Neuronal stem cell (in vitro differentiated cells): ENCODE measurements at regions not wholly inside any gene's neighbourhood (a gene's known extent, or its start where the extent isn't known, plus 50 kb on each side); places are given as distances from the start of the nearest gene placed in this dataset.

Source experiments
- DNase-seq: peaks from one replicate; pipeline ENCODE4 v3.0.0-alpha.2; 2013; ENCODE audit warnings: low spot score
- H2AFZ ChIP-seq: one replicate; pipeline ENCODE4 v1.6.1; 2013; ENCODE audit warnings: mild to moderate bottlenecking, low read length, inconsistent platforms
- H2AK5ac ChIP-seq: 2 replicates; pipeline ENCODE4 v1.6.1; 2013; ENCODE audit warnings: low read depth, mild to moderate bottlenecking, inconsistent platforms, low read length, moderate library complexity, mixed read lengths
- H2BK120ac ChIP-seq: 2 replicates; pipeline ENCODE4 v1.6.1; 2013; ENCODE audit warnings: low read depth, mild to moderate bottlenecking, inconsistent platforms, low read length, moderate library complexity, mixed read lengths
- H2BK12ac ChIP-seq: one replicate; pipeline ENCODE4 v1.6.1; 2013; ENCODE audit warnings: low read length, inconsistent platforms
- H2BK15ac ChIP-seq: 2 replicates; pipeline ENCODE4 v1.6.1; 2013; ENCODE audit warnings: mild to moderate bottlenecking, low read length, inconsistent platforms, mixed read lengths
- H2BK5ac ChIP-seq: one replicate; pipeline ENCODE4 v1.6.1; 2013; ENCODE audit warnings: inconsistent platforms, mild to moderate bottlenecking, low read length, moderate library complexity
- H3K14ac ChIP-seq: one replicate; pipeline ENCODE4 v1.6.1; 2013; ENCODE audit warnings: low read length, inconsistent platforms
- H3K18ac ChIP-seq: 2 replicates; pipeline ENCODE4 v1.6.1; 2013; ENCODE audit warnings: low read length, inconsistent platforms
- H3K23ac ChIP-seq: 2 replicates; pipeline ENCODE4 v1.6.1; 2013; ENCODE audit warnings: low read depth, mild to moderate bottlenecking, mixed read lengths, low read length, inconsistent platforms; ENCODE audit not compliant: poor library complexity
- H3K27ac ChIP-seq: replicated peaks from 3 replicates; pipeline ENCODE4 v1.5.1; 2013; ENCODE audit warnings: low read length, inconsistent platforms
- H3K27me3 ChIP-seq, 3 experiments: 2 replicates each; pipeline ENCODE4 v1.6.1; 2013; ENCODE audit warnings: low read length in 3 of 3, mild to moderate bottlenecking in 2 of 3, inconsistent platforms in 1 of 3, low read depth in 1 of 3, mixed read lengths in 1 of 3, moderate library complexity in 1 of 3; ENCODE audit not compliant: control insufficient read depth in 3 of 3, insufficient read depth in 3 of 3
- H3K36me3 ChIP-seq, 2 donors: replicated peaks in 1 of 2; 2 replicates each; pipeline ENCODE4 v1.6.1; 2013; ENCODE audit warnings: low read length in 2 of 2; ENCODE audit not compliant: control insufficient read depth in 2 of 2, insufficient read depth in 2 of 2
- H3K4ac ChIP-seq: 2 replicates; pipeline ENCODE4 v1.6.1; 2013; ENCODE audit warnings: inconsistent platforms, mild to moderate bottlenecking, low read length, moderate library complexity
- H3K4me1 ChIP-seq, 2 donors: 1 replicate in 1 of 2; 2 replicates in 1 of 2; pipeline ENCODE4 v1.6.1; 2013; ENCODE audit warnings: low read length in 2 of 2, low read depth in 1 of 2; ENCODE audit not compliant: control insufficient read depth in 2 of 2, insufficient read depth in 1 of 2
- H3K4me2 ChIP-seq: one replicate; pipeline ENCODE4 v1.6.1; 2013; ENCODE audit warnings: mild to moderate bottlenecking, low read length, inconsistent platforms; ENCODE audit not compliant: insufficient read depth, poor library complexity, severe bottlenecking
- H3K4me3 ChIP-seq, 2 donors: 2 replicates each; pipeline ENCODE4 v1.5.1; 2013; ENCODE audit warnings: low read length in 2 of 2, mild to moderate bottlenecking in 2 of 2, inconsistent platforms in 1 of 2, moderate library complexity in 1 of 2
- H3K79me1 ChIP-seq: one replicate; pipeline ENCODE4 v1.6.1; 2013; ENCODE audit warnings: low read depth, mild to moderate bottlenecking, inconsistent platforms, low read length, moderate library complexity
- H3K9ac ChIP-seq: one replicate; pipeline ENCODE4 v1.6.1; 2013; ENCODE audit warnings: mild to moderate bottlenecking, low read depth, low read length, inconsistent platforms; ENCODE audit not compliant: poor library complexity
- H3K9me3 ChIP-seq, 2 donors: replicated peaks in 1 of 2; 2 replicates each; pipeline versions ENCODE3 to v1.6.1; 2013; ENCODE audit warnings: low read length in 2 of 2, mild to moderate bottlenecking in 2 of 2, inconsistent platforms in 1 of 2, low read depth in 1 of 2, mixed read lengths in 1 of 2, moderate library complexity in 1 of 2; ENCODE audit not compliant: control insufficient read depth in 2 of 2, insufficient read depth in 1 of 2
- H4K8ac ChIP-seq: one replicate; pipeline ENCODE4 v1.6.1; 2013; ENCODE audit warnings: low read depth, mild to moderate bottlenecking, inconsistent platforms, low read length, moderate library complexity
- H4K91ac ChIP-seq: one replicate; pipeline ENCODE4 v1.6.1; 2013; ENCODE audit warnings: low read length, low read depth, mild to moderate bottlenecking, inconsistent platforms; ENCODE audit not compliant: poor library complexity
- WGBS, 2 donors: extraction: QIAGEN DNeasy Blood & Tissue Kit; methylation state at CpG; one replicate each; pipeline ENCODE4 v1.1.7; 2013; ENCODE audit warnings: missing lambda C conversion rate in 2 of 2, mixed read lengths in 1 of 2; ENCODE audit not compliant: insufficient read length in 2 of 2, insufficient replicate concordance in 1 of 2; ENCODE audit errors: extremely low coverage in 2 of 2; 5-methylcytosine and 5-hydroxymethylcytosine counted together

- Histone ChIP-seq H2BK120ac (no peak overlapping the region), H3K14ac (no peak overlapping the region), H3K27ac (no peak overlapping the region), H4K8ac (no peak overlapping the region), H3K36me3 (no peaks in the 10 kb centered on the region), H3K9me3 (peaks cover 0 to 1% of the 10 kb centered on the region in 2 donors), H2BK5ac (no peak overlapping the region), H4K91ac (no peak overlapping the region), H2AK5ac (no peak overlapping the region), H3K79me1 (no peaks in the 10 kb centered on the region), H3K27me3 (no peaks in the 10 kb centered on the region), H3K23ac (no peak overlapping the region), H3K18ac (no peak overlapping the region), H2BK15ac (no peak overlapping the region), H2AFZ (no peak overlapping the region), H3K4me1 (no peaks in the 10 kb centered on the region), H3K4me3 (no peak overlapping the region), H3K4me2 (no peak overlapping the region), H3K4ac (no peak overlapping the region), H3K9ac (no peak overlapping the region), H2BK12ac (no peak overlapping the region)
- no peak for DNase-seq
Observed at GRCh38 chr14:86310611-86311010, 780.7 kb downstream of the FLRT2 start.

- peaks cover 0 to 1% of the 10 kb centered on the region in 2 donors for H3K9me3 ChIP-seq
- H2AFZ ChIP-seq = no peak overlapping the region
- no peaks in the 10 kb centered on the region for H3K79me1 ChIP-seq
- no peak overlapping the region for H2AK5ac ChIP-seq
- no peak overlapping the region for H3K27ac ChIP-seq
- H2BK120ac ChIP-seq = no peak overlapping the region
- WGBS, 2 donors = no CpG with 5 or more reads among the region's 6 CpGs
- no peak overlapping the region for H3K18ac ChIP-seq
- H2BK12ac ChIP-seq = no peak overlapping the region
- H3K36me3 ChIP-seq = no peaks in the 10 kb centered on the region
- no peak overlapping the region for H3K14ac ChIP-seq
- no peaks in the 10 kb centered on the region for H3K27me3 ChIP-seq
- H3K4me3 ChIP-seq = no peak overlapping the region
- no peak overlapping the region for H2BK15ac ChIP-seq
- no peaks in the 10 kb centered on the region for H3K4me1 ChIP-seq
- H3K4me2 ChIP-seq = no peak overlapping the region
- DNase-seq = no peak
- H3K9ac ChIP-seq = no peak overlapping the region
- H4K8ac ChIP-seq = no peak overlapping the region
- H3K23ac ChIP-seq = no peak overlapping the region
- no peak overlapping the region for H2BK5ac ChIP-seq
- H4K91ac ChIP-seq = no peak overlapping the region
- H3K4ac ChIP-seq = no peak overlapping the region
Observed at GRCh38 chr14:86310148-86310547, 780.2 kb downstream of the FLRT2 start.

GRCh38 chr14:86305058-86305457 is 775.1 kb downstream of the FLRT2 start:
- no peaks in the 10 kb centered on the region for H3K27me3 ChIP-seq
- no peak overlapping the region for H3K9ac ChIP-seq

GRCh38 chr14:86299994-86300393 is 770.0 kb downstream of the FLRT2 start:
- WGBS, 2 donors = no CpG with 5 or more reads among the region's 3 CpGs
- H2BK5ac ChIP-seq = no peak overlapping the region

More at GRCh38 chr14:86305058-86305457, 775.1 kb downstream of the FLRT2 start:
- H3K4me2 ChIP-seq = no peak overlapping the region
- H4K91ac ChIP-seq = no peak overlapping the region
- no peak overlapping the region for H3K4me3 ChIP-seq
- no peak overlapping the region for H2BK5ac ChIP-seq
- no CpG with 5 or more reads among the region's 2 CpGs for WGBS, 2 donors
- H2BK15ac ChIP-seq = no peak overlapping the region
- H3K23ac ChIP-seq = no peak overlapping the region
- no peak overlapping the region for H2BK12ac ChIP-seq
- no peak overlapping the region for H3K4ac ChIP-seq
- DNase-seq = no peak
- H3K79me1 ChIP-seq = no peaks in the 10 kb centered on the region
- H2AFZ ChIP-seq = no peak overlapping the region
- H3K36me3 ChIP-seq = no peaks in the 10 kb centered on the region
- no peak overlapping the region for H4K8ac ChIP-seq
- no peak overlapping the region for H3K14ac ChIP-seq
- H3K9me3 ChIP-seq = peaks cover 0 to under 1% of the 10 kb centered on the region in 2 donors
- H3K27ac ChIP-seq = no peak overlapping the region
- H2BK120ac ChIP-seq = no peak overlapping the region
- no peak overlapping the region for H2AK5ac ChIP-seq
- H3K4me1 ChIP-seq = no peaks in the 10 kb centered on the region
- no peak overlapping the region for H3K18ac ChIP-seq

More at GRCh38 chr14:86299994-86300393, 770.0 kb downstream of the FLRT2 start:
- H3K23ac ChIP-seq = no peak overlapping the region
- no peak overlapping the region for H3K14ac ChIP-seq
- H4K91ac ChIP-seq = no peak overlapping the region
- H3K18ac ChIP-seq = no peak overlapping the region
- no peak for DNase-seq
- H3K9me3 ChIP-seq = no peaks in the 10 kb centered on the region
- no peak overlapping the region for H3K4me3 ChIP-seq
- no peak overlapping the region for H3K4ac ChIP-seq
- no peak overlapping the region for H2BK120ac ChIP-seq
- H3K27ac ChIP-seq = no peak overlapping the region
- no peak overlapping the region for H2AFZ ChIP-seq
- no peak overlapping the region for H2AK5ac ChIP-seq
- H3K79me1 ChIP-seq = no peaks in the 10 kb centered on the region
- H3K9ac ChIP-seq = no peak overlapping the region
- H4K8ac ChIP-seq = no peak overlapping the region
- H2BK15ac ChIP-seq = no peak overlapping the region
- no peak overlapping the region for H3K4me2 ChIP-seq
- H3K4me1 ChIP-seq = no peaks in the 10 kb centered on the region
- H3K36me3 ChIP-seq = no peaks in the 10 kb centered on the region
- no peak overlapping the region for H2BK12ac ChIP-seq
- H3K27me3 ChIP-seq = no peaks in the 10 kb centered on the region
